Heart right ventricle (tissue), 16 donors: ENCODE measurements at regions not wholly inside any gene's neighbourhood (a gene's known extent, or its start where the extent isn't known, plus 50 kb on each side); places are given as distances from the start of the nearest gene placed in this dataset.
"Not testable (repeated sequence)": the region's sequence is repeated elsewhere in the genome, so short reads cannot be mapped to it uniquely, and the experiment has no call there.

Experiments
- ATAC-seq, 8 donors: fragments of 200-7000 bp; cut with Tn5 transposase; one replicate each; pipeline ENCODE4 v1.9.1; 2020; ENCODE audit warnings: mild to moderate bottlenecking in 8 of 8, moderate library complexity in 8 of 8, moderate number of reproducible peaks in 1 of 8
- DNase-seq, 2 donors: peaks; one replicate each; pipeline ENCODE4 v3.0.0-alpha.2; 2020
- H3K27ac ChIP-seq, 10 donors: fragments of 200-600 bp; sonication (generic) in 2 of 10; one replicate each; pipeline versions ENCODE4 v1.5.0 to v1.8.0; 2020 to 2022; ENCODE audit warnings: mild to moderate bottlenecking in 3 of 10
- H3K27me3 ChIP-seq, 7 donors: fragments of 200-600 bp; one replicate each; pipeline ENCODE4 v1.8.0; 2021 to 2022; ENCODE audit warnings: mild to moderate bottlenecking in 2 of 7
- H3K36me3 ChIP-seq, 9 donors: fragments of 200-600 bp; sonication (generic) in 1 of 9; one replicate each; pipeline versions ENCODE4 v1.5.0 to v1.8.0; 2020 to 2022; ENCODE audit warnings: mild to moderate bottlenecking in 2 of 9
- H3K4me1 ChIP-seq, 9 donors: fragments of 200-600 bp; sonication (generic) in 1 of 9; one replicate each; pipeline versions ENCODE4 v1.5.0 to v1.8.0; 2020 to 2022; ENCODE audit warnings: mild to moderate bottlenecking in 4 of 9
- H3K4me3 ChIP-seq, 10 donors: fragments of 200-600 bp; sonication (generic) in 2 of 10; one replicate each; pipeline versions ENCODE4 v1.5.0 to v1.8.0; 2020 to 2022; ENCODE audit warnings: mild to moderate bottlenecking in 7 of 10, moderate library complexity in 2 of 10
- H3K9me3 ChIP-seq, 11 donors: fragments of 200-600 bp in 10 of 11; sonication (generic) in 2 of 11; one replicate each; pipeline versions ENCODE4 v1.5.0 to v1.8.0; 2013 to 2022; ENCODE audit warnings: mild to moderate bottlenecking in 2 of 11, control low read depth in 1 of 11, moderate library complexity in 1 of 11
- WGBS, 2 donors: extraction: QIAGEN DNeasy Blood & Tissue Kit; methylation state at CpG; one replicate each; pipeline ENCODE4 v1.1.7; 2013; ENCODE audit warnings: inconsistent platforms in 1 of 2; 5-methylcytosine and 5-hydroxymethylcytosine counted together
- intact Hi-C, 10 donors: fragments of 100-400 bp; cut with DNase I; formaldehyde crosslinking; loops; one replicate each; pipeline versions ENCODE4 v1.11.1 to v1.14.2; 2022
- TF ChIP-seq, protein P1 (sequence below), 9 donors: fragments of 200-600 bp; sonication (generic) in 2 of 9; IDR thresholded peaks; one replicate each; pipeline versions ENCODE4 v1.5.0 to v1.8.0; 2021 to 2022; ENCODE audit warnings: antibody characterized with exemption in 9 of 9, mild to moderate bottlenecking in 5 of 9, moderate library complexity in 1 of 9
- donor health status: Arrhythmogenic right ventricular cardiomyopathy.
- donor health status: ischemic (EF 13 %, LVEDD 7.1; RV severe dilation, severe dysfunction).
- donor health status: healthy with polysubstance abuse.
- donor health status: DM: no; HTN: yes; CAD: no.
- donor health status: DM: no; HTN: no; CAD: no.
- donor health status: ischemic (EF 25% LVEDD 6.9; RV normal size, moderate dysfunction).
- donor health status: ischemic (EF 25% LVEDD 5.7; RV mildly dilated, moderate dysfunction).
- donor health status: healthy.
- donor health status: DM: yes; HTN: yes; CAD: no.
- donor health status: Ischemic cardiomyopathy.
- donor health status: ischemic (EF 35%, LVEDD 5.7; RV mildly dilated, moderate dysfunction).
- donor health status: nonischemic (EF 11% LVEDD 7.7; RV severe dilation, severe dysfunction).
- donor health status: DM: yes; HTN: yes; CAD: no.
- donor health status: PGD.
- donor health status: ischemic (EF 29% LVEDD 5.4; RV normal size, mild dysfunction).
- donor health status: nonischemic (EF 23%, LVEDD 6.1; RV moderate dilation, normal function).

DNA sequence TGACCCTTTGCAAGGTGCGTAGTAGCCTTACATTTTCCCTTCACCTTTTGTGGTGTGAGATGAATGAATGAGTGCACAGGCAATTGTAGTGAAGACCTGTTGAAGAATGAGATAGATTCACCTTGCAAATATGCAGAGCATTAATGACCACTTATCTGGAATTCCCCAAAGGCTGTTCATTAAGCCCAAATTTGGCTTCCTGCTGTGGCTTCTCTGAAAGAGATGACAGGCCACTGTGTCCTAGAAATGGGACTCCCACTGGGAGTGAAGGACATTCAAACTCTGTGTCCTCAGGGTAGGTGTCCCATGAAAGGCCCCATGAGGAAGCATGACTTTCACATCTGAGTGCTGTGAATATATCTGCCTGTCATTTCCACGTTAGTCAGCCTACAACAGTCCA lies 1821.8 kb upstream of the PIK3C3 start:
- Histone ChIP-seq H3K36me3 (no peaks in the 10 kb centered on the region), H3K9me3 (peaks cover 0 to 48% (median 3%) of the 10 kb centered on the region in 11 donors), H3K27me3 (no peaks in the 10 kb centered on the region), H3K4me3 (no peak overlapping the region), H3K4me1 (no peaks in the 10 kb centered on the region), H3K27ac (no peak overlapping the region)
- TF ChIP-seq, protein P1, sequence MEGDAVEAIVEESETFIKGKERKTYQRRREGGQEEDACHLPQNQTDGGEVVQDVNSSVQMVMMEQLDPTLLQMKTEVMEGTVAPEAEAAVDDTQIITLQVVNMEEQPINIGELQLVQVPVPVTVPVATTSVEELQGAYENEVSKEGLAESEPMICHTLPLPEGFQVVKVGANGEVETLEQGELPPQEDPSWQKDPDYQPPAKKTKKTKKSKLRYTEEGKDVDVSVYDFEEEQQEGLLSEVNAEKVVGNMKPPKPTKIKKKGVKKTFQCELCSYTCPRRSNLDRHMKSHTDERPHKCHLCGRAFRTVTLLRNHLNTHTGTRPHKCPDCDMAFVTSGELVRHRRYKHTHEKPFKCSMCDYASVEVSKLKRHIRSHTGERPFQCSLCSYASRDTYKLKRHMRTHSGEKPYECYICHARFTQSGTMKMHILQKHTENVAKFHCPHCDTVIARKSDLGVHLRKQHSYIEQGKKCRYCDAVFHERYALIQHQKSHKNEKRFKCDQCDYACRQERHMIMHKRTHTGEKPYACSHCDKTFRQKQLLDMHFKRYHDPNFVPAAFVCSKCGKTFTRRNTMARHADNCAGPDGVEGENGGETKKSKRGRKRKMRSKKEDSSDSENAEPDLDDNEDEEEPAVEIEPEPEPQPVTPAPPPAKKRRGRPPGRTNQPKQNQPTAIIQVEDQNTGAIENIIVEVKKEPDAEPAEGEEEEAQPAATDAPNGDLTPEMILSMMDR (IDR thresholded peaks at IDR 0.05) = no peak
- ATAC-seq (no peak), DNase-seq (no peak)
- WGBS, 2 donors = 85 to 87% methylated on average over 2 of the region's 2 CpGs
- intact Hi-C loops = no loop called here

DNA sequence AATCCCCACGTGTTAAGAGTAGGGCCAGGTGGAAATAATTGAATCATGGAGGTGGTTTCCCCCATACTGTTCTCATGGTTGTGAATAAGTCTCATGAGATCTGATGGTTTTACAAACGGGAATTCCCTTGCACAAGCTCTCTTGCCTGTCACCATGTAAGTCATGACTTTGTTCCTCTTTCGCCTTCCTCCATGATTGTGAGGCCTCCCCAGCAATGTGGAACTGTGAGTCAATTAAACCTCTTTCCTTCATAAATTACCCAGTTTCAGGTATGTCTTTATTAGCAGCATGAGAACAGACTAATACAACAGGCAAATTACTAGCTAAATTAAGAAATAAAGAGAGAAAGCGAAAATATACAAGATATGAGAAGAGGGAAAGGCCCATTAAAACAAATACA lies 1822.6 kb upstream of the PIK3C3 start:
- ATAC-seq, H3K27ac ChIP-seq, DNase-seq, intact Hi-C loops, H3K27me3 ChIP-seq, H3K36me3 ChIP-seq, H3K4me1 ChIP-seq, H3K4me3 ChIP-seq: not testable (repeated sequence)
- 79 to 80% methylated on average over 4 of the region's 4 CpGs for WGBS, 2 donors
- peaks cover 0 to 48% (median 3%) of the 10 kb centered on the region in 11 donors for H3K9me3 ChIP-seq

DNA sequence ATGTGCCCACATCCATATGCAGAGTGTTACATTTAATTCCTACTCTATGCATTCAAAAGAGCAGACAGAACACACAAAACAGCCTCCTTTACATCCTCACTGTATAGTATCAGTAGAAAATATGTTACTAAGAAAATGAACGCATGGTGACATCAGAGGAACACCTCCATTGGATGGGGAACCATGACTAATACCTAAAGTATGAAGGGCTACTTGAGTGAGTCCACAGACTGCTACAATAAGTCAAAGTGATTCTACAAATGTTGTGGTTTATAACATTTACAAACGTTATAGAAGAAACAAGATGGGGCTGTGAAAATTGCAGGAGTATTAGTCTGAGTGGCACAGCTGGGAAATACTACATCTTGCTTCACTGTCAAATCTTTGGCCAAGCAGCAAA lies 1830.9 kb upstream of the PIK3C3 start:
- Histone ChIP-seq H3K4me3 (no peak overlapping the region), H3K27ac (no peak overlapping the region), H3K4me1 (no peaks in the 10 kb centered on the region), H3K9me3 (peaks cover 0 to 12% (median 0%) of the 10 kb centered on the region in 11 donors), H3K27me3 (no peaks in the 10 kb centered on the region), H3K36me3 (no peaks in the 10 kb centered on the region)
- WGBS, 2 donors = 66 to 78% methylated on average over 2 of the region's 2 CpGs
- TF ChIP-seq, protein P1 (IDR thresholded peaks at IDR 0.05) = no peak
- ATAC-seq (no peak), DNase-seq (no peak)
- intact Hi-C loops = loop anchor here in 1 of 10 donors (10.0 kb wide), 1 partner anchor 49 kb away; no protein-coding TSS in a partner anchor

DNA sequence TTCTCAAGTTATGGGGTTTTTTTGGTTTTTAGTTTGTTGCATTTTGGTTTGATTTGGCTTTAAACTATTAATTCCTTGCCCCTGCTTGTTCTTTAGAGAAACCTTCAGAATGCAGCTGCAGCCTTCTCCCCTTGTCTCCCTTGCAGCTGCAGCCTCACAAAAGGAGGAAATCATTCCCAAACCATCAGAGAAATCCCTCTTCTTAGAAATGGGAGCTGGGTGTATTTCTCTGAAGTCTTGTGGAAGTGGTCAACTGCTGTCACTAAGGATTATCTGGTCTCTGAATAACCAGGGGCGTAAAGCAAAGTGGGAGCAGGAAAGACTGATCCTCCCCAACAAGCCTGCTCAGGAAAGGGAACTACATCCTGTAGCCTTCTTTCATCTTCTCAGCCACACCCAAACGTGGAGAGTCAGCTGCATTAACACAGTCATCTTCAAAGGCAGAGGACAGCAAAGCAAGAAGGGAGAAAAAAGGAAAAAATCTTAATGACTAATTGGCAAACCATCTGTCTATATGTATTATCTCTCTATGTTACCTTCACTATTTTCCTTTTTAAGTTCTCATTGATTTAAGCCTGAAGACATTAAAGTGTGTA lies 1834.1 kb upstream of the PIK3C3 start:
- Histone ChIP-seq H3K4me1 (no peaks in the 10 kb centered on the region), H3K27ac (no peak overlapping the region), H3K36me3 (no peaks in the 10 kb centered on the region), H3K9me3 (peaks cover 0 to 14% (median 0%) of the 10 kb centered on the region in 11 donors), H3K4me3 (no peak overlapping the region), H3K27me3 (no peaks in the 10 kb centered on the region)
- intact Hi-C loops = loop anchor here in 1 of 10 donors (10.0 kb wide), 1 partner anchor 46 kb away; no protein-coding TSS in a partner anchor
- WGBS, 2 donors = 33 to 38% methylated on average over 2 of the region's 2 CpGs
- TF ChIP-seq, protein P1 (IDR thresholded peaks at IDR 0.05) = no peak
- ATAC-seq = no peak
- DNase-seq = no peak

DNA sequence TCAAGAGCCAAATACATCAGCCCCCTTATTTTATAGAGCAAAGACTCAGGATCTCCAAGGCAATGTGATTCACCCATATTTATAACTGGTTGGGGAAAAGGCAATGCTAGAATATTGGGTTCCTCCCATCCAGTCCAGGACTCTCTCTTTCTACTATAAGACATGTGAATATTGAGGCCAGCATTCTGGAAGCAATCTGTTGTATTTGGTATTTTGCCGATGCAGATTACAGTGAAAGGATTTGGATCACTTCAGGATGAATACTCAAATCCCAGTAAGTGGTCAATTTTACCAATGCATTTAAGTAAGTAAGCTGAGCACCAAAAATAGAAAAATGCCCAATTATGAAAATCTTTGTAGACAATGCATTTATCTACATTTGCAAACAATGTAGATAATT lies 1834.7 kb upstream of the PIK3C3 start:
- 95 to 97% methylated on average over 1 of the region's 1 CpG for WGBS, 2 donors
- TF ChIP-seq, protein P1 (IDR thresholded peaks at IDR 0.05) = no peak
- no peak overlapping the region for H3K4me3 ChIP-seq
- no peak for ATAC-seq
- H3K27me3 ChIP-seq = no peaks in the 10 kb centered on the region
- H3K4me1 ChIP-seq = no peaks in the 10 kb centered on the region
- no peak overlapping the region for H3K27ac ChIP-seq
- DNase-seq = no peak
- no peaks in the 10 kb centered on the region for H3K36me3 ChIP-seq
- H3K9me3 ChIP-seq = peaks cover 0 to 14% (median 0%) of the 10 kb centered on the region in 11 donors
- intact Hi-C loops = loop anchor here in 1 of 10 donors (10.0 kb wide), 1 partner anchor 46 kb away; no protein-coding TSS in a partner anchor

DNA sequence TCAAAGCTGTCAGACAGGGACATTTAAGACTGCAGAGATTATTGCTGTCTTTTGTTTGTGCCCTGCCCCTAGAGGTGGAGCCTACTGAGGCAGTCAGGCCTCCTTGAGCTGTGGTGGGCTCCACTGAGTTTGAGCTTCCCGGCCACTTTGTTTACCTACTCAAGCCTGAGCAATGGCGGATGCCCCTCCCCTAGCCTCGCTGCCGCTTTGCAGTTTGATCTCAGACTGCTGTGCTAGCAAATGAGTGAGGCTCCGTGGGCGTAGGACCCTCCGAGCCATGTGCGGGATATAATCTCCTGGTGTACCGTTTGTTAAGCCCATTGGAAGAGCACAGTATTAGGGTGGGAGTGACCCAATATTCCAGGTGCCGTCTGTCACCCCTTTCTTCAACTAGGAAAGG lies 1835.5 kb upstream of the PIK3C3 start:
- H3K27ac ChIP-seq, H3K27me3 ChIP-seq, H3K4me3 ChIP-seq, intact Hi-C loops, H3K4me1 ChIP-seq, H3K36me3 ChIP-seq, ATAC-seq, DNase-seq: not testable (repeated sequence)
- peaks cover 0 to 17% (median 0%) of the 10 kb centered on the region in 11 donors for H3K9me3 ChIP-seq
- WGBS, 2 donors = 74 to 94% methylated on average over 10 of the region's 10 CpGs
